Skeletal muscle tissue (tissue), 3 donors: ENCODE measurements at regions not wholly inside any gene's neighbourhood (a gene's known extent, or its start where the extent isn't known, plus 50 kb on each side); places are given as distances from the start of the nearest gene placed in this dataset.
"Not testable (repeated sequence)": the region's sequence is repeated elsewhere in the genome, so short reads cannot be mapped to it uniquely, and the experiment has no call there.

Experiments
- H3K27ac ChIP-seq: one replicate; pipeline ENCODE4 v1.7.0; 2013; ENCODE audit warnings: mild to moderate bottlenecking, low read depth, low read length, inconsistent platforms
- H3K27me3 ChIP-seq, 3 donors: one replicate each; pipeline ENCODE4 v1.7.0; 2013; ENCODE audit warnings: low read length in 3 of 3; ENCODE audit not compliant: control insufficient read depth in 3 of 3, insufficient read depth in 3 of 3
- H3K36me3 ChIP-seq, 3 donors: one replicate each; pipeline ENCODE4 v1.7.0; 2013; ENCODE audit warnings: low read length in 3 of 3; ENCODE audit not compliant: control insufficient read depth in 3 of 3, insufficient read depth in 3 of 3
- H3K4me1 ChIP-seq, 3 donors: one replicate each; pipeline ENCODE4 v1.7.0; 2013; ENCODE audit warnings: low read length in 3 of 3, mild to moderate bottlenecking in 3 of 3; ENCODE audit not compliant: control insufficient read depth in 3 of 3, insufficient read depth in 3 of 3
- H3K4me3 ChIP-seq, 3 donors: one replicate each; pipeline ENCODE4 v1.7.0; 2013; ENCODE audit warnings: low read length in 3 of 3
- H3K9ac ChIP-seq, 3 donors: one replicate each; pipeline ENCODE4 v1.7.0; 2013; ENCODE audit warnings: low read length in 3 of 3, mild to moderate bottlenecking in 3 of 3, moderate library complexity in 2 of 3, low read depth in 1 of 3
- H3K9me3 ChIP-seq, 3 donors: one replicate each; pipeline ENCODE4 v1.7.0; 2013; ENCODE audit warnings: low read length in 3 of 3; ENCODE audit not compliant: control insufficient read depth in 3 of 3
- donor health status: Osteomylitis.

GRCh38 chr6:141956046-141956761, 176.5 kb upstream of the GJE1 start:
- Histone ChIP-seq H3K27me3 (no peaks in the 10 kb centered on the region), H3K4me1 (peaks cover 0 to 5% (median 0%) of the 10 kb centered on the region in 3 donors)

GRCh38 chr6:141953072-141953471, 179.7 kb upstream of the GJE1 start:
- Histone ChIP-seq H3K4me1 (peaks cover 0 to 5% (median 0%) of the 10 kb centered on the region in 3 donors), H3K9me3 (no peaks in the 10 kb centered on the region), H3K27ac (no peak overlapping the region), H3K27me3 (no peaks in the 10 kb centered on the region), H3K9ac (no peak overlapping the region), H3K36me3 (no peaks in the 10 kb centered on the region), H3K4me3 (no peak overlapping the region)

More at GRCh38 chr6:141956046-141956761, 176.5 kb upstream of the GJE1 start:
- H3K9me3 ChIP-seq, result no peaks in the 10 kb centered on the region
- H3K4me3 ChIP-seq, result no peak overlapping the region
- no peak overlapping the region for H3K27ac ChIP-seq
- H3K9ac ChIP-seq, result no peak overlapping the region
- no peaks in the 10 kb centered on the region for H3K36me3 ChIP-seq

GRCh38 chr6:141946502-141946901, 186.2 kb upstream of the GJE1 start:
- Histone ChIP-seq H3K27me3 (no peaks in the 10 kb centered on the region), H3K4me3 (no peak overlapping the region), H3K9ac (no peak overlapping the region)

GRCh38 chr6:141938664-141939063, 194.1 kb upstream of the GJE1 start:
- Histone ChIP-seq H3K4me1 (no peaks in the 10 kb centered on the region), H3K36me3 (no peaks in the 10 kb centered on the region)

More at GRCh38 chr6:141946502-141946901, 186.2 kb upstream of the GJE1 start:
- Histone ChIP-seq H3K27ac (no peak overlapping the region), H3K9me3 (no peaks in the 10 kb centered on the region), H3K4me1 (no peaks in the 10 kb centered on the region), H3K36me3 (no peaks in the 10 kb centered on the region)

GRCh38 chr6:141932685-141933084, 200.0 kb upstream of the GJE1 start:
- Histone ChIP-seq H3K27ac (no peak overlapping the region), H3K4me3 (no peak overlapping the region), H3K36me3 (no peaks in the 10 kb centered on the region), H3K9me3 (no peaks in the 10 kb centered on the region), H3K27me3 (no peaks in the 10 kb centered on the region), H3K4me1 (no peaks in the 10 kb centered on the region), H3K9ac (no peak overlapping the region)

More at GRCh38 chr6:141938664-141939063, 194.1 kb upstream of the GJE1 start:
- Histone ChIP-seq H3K4me3 (no peak overlapping the region), H3K27me3 (no peaks in the 10 kb centered on the region), H3K27ac (no peak overlapping the region), H3K9me3 (no peaks in the 10 kb centered on the region), H3K9ac (no peak overlapping the region)

- H3K4me1 ChIP-seq, H3K36me3 ChIP-seq, H3K4me3 ChIP-seq, H3K27me3 ChIP-seq, H3K9me3 ChIP-seq, H3K9ac ChIP-seq, H3K27ac ChIP-seq: not testable (repeated sequence)
Measured at GRCh38 chr6:141926200-141926900, 206.4 kb upstream of the GJE1 start.

GRCh38 chr6:141925001-141925400, 207.7 kb upstream of the GJE1 start:
- Histone ChIP-seq H3K36me3 (no peaks in the 10 kb centered on the region), H3K4me1 (no peaks in the 10 kb centered on the region), H3K9ac (no peak overlapping the region), H3K27me3 (no peaks in the 10 kb centered on the region), H3K9me3 (peaks cover 0 to 3% (median 0%) of the 10 kb centered on the region in 3 donors), H3K4me3 (no peak overlapping the region), H3K27ac (no peak overlapping the region)

- Histone ChIP-seq H3K9me3 (peaks cover 0 to 3% (median 0%) of the 10 kb centered on the region in 3 donors), H3K36me3 (no peaks in the 10 kb centered on the region), H3K4me3 (no peak overlapping the region), H3K4me1 (no peaks in the 10 kb centered on the region), H3K27ac (no peak overlapping the region), H3K27me3 (no peaks in the 10 kb centered on the region), H3K9ac (no peak overlapping the region)
Measured at GRCh38 chr6:141922898-141923297, 209.8 kb upstream of the GJE1 start.

- not testable (repeated sequence) for H3K9me3 ChIP-seq, H3K4me1 ChIP-seq, H3K4me3 ChIP-seq, H3K27ac ChIP-seq, H3K27me3 ChIP-seq, H3K9ac ChIP-seq, H3K36me3 ChIP-seq
Measured at GRCh38 chr6:141916682-141917505, 215.8 kb upstream of the GJE1 start.

- no peaks in the 10 kb centered on the region for H3K9me3 ChIP-seq
- no peak overlapping the region for H3K9ac ChIP-seq
- no peak overlapping the region for H3K27ac ChIP-seq
- H3K36me3 ChIP-seq, result no peaks in the 10 kb centered on the region
- H3K4me3 ChIP-seq, result no peak overlapping the region
- H3K4me1 ChIP-seq, result no peaks in the 10 kb centered on the region
- H3K27me3 ChIP-seq, result no peaks in the 10 kb centered on the region
Measured at GRCh38 chr6:141914646-141915045, 218.1 kb upstream of the GJE1 start.
